HUDEP-2 (cell line): ENCODE measurements at regions not wholly inside any gene's neighbourhood (a gene's known extent, or its start where the extent isn't known, plus 50 kb on each side); places are given as distances from the start of the nearest gene placed in this dataset.
"Not testable (repeated sequence)": the region's sequence is repeated elsewhere in the genome, so short reads cannot be mapped to it uniquely, and the experiment has no call there.

Source experiments
- DNase-seq, 76 experiments: peaks; one replicate each; lab custom pipeline; 2025; ENCODE audit not compliant: unreplicated experiment in 76 of 76; lab: John Stamatoyannopoulos, UW

DNA sequence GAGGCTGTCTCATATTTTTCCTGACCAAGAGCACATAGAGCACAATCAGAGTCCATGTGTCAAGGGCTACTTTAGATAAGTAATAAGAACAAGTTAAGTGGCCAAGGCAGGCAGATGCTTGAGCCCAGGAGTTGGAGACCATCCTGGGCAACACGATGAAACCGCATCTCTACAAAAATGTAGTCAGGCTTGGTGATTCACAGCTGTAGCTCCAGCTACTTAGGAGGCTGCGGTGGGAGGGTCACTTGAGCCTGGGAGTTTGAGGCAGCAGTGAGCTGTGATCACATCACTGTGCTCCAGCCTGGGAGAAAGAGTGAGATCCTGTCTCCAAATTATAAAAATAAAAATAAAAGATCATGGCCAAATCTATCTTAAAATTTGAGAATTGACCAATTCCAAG lies 767.9 kb upstream of the CTNND2 start:
- DNase-seq = no peak

DNA sequence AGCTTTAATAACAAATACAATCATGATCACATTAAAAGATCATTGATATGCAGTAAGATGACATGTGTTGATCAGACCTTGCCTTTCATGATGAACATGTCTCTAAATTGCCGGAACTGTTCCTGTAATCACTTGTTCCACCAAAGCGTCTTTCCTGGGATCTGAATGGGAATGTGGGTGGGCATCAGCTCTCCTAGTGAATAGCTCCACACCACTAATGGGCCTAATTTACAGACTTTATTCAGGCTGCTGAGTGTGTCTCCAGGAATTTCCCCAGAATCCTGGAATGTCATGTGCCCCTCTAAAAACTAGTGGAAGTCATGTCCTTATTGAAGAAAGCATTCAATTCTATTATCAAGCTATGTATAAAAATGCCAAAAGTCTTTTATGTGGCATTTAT lies 765.1 kb upstream of the CTNND2 start:
- no peak for DNase-seq

DNA sequence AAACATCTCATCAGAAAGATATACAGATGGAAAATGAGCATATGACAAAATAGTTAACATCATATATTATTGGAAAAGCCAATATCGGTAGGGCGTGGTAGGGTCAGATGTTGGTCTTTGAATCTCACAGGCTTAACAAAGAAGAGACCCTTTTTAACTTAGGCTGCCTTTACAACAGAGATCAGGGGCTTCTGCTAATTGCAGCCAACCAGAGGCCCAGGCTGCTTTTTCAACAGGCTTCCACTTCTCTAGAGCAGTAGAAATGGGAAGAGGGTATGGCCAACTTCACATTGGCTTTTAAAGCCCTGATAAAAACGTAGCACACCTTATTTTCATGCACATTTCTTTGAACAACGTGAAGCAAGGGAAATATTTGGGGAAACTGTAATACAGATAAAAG lies 764.3 kb upstream of the CTNND2 start:
- no peak for DNase-seq

DNA sequence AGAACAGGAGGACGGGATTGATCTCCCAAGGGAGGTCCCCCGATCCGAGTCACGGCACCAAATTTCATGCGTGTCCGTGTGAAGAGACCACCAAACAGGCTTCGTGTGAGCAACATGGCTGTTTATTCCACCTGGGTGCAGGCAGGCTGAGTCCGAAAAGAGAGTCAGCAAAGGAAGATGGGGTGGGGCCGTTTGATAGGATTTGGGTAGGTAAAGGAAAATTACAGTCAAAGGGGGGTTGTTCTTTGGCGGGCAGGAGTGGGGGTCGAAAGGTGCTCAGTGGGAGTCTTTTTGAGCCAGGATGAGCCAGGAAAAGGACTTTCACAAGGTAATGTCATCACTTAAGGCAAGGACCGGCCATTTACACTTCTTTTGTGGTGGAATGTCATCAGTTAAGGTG lies 763.6 kb upstream of the CTNND2 start:
- not testable (repeated sequence) for DNase-seq

DNA sequence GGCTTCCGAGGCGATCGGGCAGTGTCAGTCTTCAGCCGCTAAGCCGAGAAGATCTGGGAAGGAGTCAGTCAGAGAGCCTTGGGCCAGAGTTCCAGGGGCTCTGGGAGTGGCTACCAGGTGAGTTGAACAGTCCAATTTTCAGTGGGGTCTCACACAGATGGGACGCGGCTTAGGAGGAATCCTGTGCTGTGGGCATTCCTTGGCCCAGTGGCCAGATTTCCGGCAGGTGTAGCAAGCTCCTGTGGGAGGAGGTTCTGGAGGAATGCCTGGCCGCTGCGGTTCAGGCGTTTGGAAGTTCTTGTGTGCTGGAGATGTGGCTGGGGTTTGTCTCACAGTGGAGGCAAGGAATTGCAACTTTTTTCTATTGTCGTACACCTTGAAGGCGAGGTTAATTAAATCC lies 761.5 kb upstream of the CTNND2 start:
- not testable (repeated sequence) for DNase-seq

DNA sequence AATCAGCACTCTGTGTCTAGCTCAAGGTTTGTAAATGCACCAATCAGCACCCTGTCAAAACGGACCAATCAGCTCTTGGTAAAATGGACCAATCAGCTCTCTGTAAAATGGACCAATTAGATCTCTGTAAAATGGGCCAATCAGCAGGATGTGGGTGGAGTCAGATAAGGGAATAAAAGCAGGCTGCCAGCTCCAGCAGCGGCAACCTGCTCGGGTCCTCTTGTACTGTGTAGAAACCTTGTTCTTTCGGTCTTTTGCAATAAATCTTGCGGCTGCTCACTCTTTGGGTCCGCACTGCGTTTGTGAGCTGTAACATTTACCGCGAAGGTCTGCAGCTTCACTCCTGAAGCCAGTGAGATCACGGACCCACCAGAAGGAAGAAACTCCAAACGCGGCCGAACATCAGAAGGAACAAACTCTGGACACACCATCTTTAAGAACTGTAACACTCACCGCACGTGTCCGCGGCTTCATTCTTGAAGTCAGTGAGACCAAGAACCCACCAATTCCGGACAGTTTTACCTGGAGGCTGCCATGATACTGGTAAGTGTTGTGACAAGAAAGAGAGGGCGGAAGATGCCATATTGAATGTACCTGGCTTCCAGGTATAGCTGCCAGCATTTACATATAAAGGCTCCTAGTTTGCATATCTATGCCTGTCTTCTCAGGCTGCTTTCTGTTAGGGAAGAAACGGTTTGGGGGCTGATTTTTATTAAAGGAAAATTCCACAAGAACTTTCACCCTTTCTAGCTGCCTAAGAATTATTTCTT lies 758.5 kb upstream of the CTNND2 start:
- no peak for DNase-seq

DNA sequence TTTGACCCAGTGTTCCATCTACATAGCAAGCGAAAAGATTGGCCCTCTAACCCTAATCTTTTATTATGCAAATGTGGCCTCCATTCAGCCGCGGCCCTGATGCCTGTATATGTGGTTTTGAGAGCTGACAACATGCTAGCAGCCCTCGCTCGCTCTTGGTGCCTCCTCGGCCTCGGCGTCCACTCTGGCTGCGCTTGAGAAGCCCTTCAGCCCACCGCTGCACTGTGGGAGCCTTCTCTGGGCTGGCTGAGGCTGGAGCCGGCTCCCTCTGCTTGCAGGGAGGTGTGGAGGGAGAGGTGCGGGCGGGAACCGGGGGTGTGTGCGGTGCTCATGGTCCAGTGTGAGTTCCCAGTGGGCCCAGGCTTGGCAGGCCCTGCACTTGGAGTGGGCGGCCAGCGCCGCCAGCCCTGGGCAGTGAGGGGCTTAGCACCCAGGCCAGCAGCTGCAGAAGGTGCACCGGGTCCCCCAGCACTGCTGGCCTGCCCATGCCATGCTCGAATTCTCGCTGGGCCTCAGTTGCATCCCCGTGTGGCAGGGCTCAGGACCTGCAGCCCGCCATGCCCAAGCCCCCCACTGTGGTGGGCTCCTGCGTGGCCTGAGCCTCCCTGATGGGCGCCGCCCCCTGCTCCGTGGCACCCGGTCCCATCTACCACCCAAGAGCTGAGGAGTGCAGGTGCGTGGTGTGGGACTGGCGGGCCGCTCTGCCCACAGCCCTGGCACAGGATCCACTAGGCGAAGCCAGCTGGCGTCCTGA lies 757.5 kb upstream of the CTNND2 start:
- no peak for DNase-seq

DNA sequence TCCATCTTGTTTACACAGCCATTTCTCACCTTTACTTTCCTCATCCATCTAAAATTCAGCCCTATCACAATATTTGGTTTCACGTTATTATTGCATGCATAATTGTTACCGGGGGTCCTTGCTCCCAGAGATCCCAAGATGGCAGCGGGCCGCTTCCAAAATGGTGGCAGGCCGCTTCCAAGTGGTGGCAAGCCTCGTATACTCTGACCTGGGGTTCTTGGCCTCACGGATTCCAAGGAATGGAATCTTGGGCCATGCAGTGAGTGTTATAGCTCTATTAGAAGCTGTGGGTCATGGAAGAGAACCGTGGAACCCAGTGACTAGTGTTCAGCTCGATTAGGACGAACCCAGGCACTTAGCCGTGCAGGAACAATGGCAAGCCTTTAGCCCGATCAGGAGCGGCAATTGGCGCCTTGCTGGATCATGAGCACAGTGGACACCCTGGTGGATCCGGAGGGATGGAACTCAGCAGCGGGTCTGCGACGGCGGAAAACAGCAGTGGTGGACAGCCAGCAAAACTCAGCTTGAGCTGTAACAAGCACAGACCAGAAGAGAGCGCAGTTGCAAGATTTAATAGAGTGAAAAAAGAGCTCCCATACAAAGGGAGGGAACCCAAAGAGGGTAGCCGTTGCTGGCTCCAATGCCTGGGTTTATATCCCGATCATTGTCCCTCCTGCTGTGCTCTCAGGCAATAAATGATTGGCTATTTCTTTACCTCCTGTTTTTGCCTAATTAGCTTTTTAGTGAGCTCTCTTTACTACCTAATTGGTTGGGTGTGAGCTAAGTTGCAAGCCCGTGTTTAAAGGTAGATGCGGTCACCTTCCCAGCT lies 756.2 kb upstream of the CTNND2 start:
- DNase-seq = not testable (repeated sequence)

DNA sequence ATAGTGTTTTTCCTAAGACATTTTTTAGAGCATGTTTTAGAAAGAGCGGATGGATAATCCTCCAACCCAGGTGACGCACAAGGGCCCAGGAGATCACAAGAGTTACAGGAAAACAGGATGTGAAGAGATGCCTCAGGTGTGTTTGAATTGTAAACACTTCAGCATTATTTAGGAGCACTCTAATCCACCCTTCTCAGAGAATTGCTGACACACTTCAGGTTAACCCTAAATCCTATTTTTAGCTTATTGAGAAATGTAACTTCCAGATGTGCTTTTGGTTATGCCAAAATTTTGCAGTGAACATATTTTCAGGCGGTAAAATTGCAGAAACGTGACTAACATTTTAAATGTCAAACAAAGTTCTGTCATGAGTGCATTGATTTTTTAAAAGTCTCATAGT lies 755.4 kb upstream of the CTNND2 start:
- DNase-seq = no peak

DNA sequence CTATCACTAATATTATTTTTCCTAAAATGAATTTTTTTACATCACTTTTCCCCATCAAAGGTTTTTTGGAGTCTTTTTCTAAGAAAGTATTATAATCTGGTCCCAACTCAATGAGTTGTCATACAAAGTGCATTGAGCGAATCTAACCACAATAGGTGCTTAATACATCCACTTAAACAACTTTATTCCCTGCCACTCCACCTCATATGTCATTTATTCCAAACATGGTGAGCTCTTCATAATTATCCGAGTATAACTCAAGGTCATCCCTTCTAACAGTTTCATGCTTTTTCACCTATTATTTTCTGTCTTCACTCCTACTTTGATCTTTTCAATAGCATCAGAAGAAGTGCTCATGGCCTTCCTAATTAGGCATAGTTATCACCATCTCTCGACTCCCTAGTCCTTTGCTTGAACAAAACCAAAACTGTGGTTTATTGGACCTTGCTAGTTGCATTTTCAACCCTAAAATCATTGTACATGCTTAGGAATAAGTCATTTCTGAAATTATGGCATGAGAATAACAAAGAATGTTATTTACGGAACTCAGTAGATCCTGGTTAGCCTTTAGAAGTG lies 754.7 kb upstream of the CTNND2 start:
- no peak for DNase-seq

DNA sequence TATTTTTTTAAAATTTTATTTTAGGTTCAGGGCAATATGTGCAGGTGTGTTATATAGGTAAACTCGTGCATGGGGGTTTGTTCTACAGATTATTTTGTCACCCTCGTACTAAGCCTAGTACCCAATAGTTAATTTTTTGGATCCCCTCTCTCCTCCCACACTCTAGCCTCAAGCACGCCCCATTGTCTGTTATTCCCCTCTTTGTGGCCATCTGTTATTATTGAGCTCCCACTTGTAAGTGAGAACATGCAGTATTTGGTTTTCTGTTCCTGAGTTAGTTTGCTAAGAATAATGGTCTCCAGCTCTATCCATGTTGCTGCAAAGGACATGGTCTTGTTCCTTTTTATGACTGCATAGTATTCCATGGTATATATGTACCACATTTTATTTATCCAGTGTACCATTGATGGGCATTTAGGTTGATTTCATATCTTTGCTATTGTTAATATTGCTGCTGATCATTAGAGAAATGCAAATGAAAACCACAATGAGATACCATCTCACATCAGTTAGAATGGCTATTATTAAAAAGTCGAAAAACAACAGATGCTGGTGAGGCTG lies 753.7 kb upstream of the CTNND2 start:
- not testable (repeated sequence) for DNase-seq

DNA sequence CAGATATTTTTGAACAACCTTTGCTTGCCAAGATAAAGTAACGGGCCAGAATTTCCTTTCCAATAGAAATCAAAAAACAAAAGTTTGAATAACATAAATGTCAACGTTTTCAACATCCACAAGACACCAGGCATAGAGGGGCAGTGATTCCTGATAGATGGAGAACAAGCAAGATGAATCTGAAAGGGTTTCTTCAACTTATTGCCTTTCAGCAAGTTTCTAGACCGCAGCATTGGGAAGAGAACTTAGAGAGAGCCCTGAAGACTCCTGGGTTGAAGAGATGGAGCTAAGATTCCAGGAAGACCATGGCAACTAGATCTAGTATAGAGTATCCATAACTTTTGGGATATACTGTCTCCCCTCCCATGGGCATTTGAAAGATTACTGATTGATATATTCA lies 751.4 kb upstream of the CTNND2 start:
- no peak for DNase-seq

DNA sequence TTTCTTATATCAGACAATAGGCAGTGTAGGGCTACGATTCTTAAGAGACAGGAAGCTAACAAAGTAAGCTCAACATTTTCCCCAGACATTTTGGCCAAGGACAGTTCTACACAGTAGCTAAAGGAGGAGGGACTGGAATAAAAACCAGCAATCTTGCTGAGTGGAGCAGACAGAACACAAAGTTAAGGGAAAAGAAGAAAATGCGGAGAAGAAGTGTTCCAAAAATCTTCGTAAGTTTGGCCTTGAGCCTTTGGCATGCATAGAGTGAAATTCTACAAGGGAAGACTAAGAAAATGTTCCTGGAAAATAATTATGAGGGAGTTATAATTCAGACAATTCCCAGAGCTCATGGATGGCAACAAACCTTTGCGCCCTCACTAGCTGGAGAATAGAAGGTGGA lies 748.0 kb upstream of the CTNND2 start:
- no peak for DNase-seq

DNA sequence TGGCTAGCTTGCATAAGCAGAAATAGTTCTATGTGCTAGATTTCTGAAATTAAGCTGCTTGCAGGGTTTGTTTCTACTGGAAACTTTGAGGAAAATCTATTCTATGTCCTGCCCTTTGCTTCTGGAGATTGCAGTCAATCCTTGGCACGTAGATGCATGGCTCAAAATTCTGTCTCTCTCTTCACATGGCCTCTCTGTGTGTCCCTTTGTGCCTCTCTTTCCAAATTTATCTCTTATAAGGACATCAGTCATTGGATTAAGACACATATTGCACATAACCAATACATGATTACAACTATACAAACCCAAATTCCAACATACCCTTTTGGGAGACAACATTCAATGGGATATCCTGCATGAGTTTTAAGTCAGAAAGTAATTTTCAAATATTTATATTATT lies 744.3 kb upstream of the CTNND2 start:
- DNase-seq = no peak

DNA sequence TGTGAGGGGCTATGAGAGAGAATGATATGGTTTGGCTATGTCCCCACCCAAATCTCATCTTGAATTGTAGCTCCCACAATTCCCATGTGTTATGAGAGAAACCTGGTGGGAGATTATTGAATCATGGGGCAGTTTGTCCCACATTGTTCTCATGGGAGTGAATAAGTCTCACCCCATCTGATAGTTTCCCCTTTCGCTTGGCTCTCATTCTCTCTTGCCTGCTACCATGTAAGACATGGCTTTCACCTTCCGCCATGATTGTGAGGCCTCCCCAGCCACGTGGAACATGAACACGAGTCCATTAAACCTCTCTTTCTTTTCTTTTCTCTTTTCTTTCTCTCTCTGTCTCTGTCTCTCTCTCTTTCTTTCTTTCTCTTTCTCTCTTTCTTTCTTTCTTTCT lies 743.4 kb upstream of the CTNND2 start:
- DNase-seq = no peak

DNA sequence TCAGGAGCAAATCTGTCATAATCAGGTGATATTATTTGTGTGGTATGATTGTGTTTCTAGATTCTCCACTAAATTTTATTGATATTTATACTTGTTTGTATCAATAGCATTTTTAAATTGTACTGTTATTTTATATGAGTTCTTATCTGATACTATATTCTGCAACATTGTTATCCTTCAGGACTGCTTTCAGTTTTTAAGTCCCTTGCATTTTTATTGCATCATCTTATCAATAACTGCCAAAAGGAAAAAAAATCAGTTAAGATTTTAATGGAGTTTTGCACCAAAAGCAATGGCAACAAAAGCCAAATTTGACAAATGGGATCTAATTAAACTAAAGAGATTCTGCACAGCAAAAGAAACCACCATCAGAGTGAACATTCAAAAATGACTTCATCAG lies 741.3 kb upstream of the CTNND2 start:
- DNase-seq = no peak

DNA sequence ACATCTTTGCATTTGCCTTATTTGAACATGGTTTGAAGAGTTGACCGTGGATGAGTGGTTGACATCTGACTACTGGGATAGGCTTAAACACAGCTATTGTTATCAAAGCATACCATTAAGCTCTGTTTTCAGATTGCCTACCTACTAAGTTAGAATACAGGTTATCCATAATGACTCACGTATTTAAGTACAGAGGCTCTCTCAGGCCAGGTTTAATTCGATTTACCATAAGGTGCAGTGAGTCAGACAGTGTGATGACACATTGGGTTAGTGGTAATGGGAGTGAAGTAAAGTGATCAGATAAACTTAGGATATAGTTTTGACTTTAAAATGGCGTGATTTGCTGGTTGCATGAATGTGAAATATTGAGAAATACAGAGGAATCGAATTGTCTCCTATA lies 732.0 kb upstream of the CTNND2 start:
- DNase-seq = no peak

DNA sequence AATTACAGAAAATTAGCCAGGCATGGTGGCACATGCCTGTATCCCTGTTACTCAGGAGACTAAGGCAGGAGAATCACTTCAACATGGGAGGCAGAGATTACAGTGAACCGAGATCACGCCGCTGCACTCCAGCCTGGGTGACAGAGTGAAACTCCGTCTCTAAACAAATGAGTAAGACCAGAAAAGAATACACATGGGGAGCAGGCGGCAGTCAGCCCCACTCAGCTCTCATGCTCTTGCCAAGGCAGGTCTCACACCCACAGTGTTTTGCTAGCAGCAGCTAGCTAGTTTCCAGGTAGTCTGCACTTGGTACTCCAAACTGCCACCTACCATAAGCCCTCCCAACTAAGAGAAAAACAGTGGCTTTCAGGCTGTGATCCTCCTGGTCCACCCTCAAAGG lies 722.3 kb upstream of the CTNND2 start:
- no peak for DNase-seq

DNA sequence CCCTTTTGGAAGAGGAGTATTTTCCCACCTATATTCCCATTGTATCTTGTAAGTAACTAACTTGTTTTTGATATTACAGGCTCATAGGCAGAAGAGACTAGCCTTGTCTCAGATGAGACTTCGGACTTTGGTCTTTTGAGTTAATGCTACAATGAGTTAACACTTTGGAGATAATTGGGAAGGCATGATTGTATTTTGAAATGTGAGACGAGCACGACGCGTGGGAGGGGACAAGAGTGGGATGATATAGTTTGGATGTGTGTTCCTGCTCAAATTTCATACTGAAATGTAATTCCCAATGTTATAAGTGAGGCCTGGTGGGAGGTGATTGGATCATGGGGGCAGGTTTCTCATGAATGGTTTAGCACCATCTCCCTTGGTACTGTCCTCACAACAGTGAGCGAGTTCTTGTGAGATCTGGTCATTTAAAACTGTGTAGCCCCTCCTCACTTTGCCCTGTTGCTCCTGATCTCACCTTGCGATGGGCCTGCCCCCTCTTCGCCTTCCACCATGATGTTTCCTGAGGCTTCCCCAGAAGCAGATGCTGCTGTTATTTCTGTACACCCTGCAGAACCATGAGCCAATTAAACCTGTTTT lies 721.5 kb upstream of the CTNND2 start:
- DNase-seq = no peak

DNA sequence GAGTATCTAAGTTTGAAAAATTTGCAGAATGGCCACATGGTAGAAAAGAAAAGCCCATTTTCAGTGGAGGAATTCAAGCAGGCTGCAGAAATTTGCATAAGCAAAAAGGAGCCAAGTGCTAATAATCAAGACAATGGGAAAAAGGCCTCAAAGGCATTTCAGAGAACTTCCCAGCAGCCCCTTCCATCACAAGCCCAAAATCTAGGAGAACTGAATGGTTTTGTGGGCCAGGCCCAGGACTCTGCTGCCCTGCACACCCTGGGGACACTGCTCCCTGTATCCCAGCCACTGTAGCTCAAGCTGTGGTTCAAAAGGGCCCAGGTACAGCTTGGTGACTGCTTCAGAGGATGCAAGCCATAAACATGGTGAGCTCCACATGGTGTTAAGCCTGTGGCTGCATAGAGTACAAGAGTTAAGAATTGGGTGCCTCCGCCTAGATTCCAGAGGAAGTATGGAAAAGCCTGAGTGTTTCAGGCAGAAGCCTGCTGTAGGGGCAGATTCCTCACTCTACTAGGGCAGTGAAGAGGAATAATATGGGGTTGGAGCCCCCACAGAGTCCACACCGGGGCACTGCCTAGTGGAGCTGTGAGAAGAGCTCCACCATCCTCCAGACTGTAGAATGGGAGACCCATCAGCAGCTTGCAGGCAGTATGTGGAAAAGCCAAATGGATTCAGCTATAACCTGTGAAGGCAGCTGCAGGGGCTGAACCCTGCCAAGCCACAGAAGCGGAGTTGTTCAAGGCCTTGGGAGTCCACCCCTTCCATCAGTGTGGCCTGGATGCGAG lies 720.7 kb upstream of the CTNND2 start:
- no peak for DNase-seq
